ENCODE measurements at regions not wholly inside any gene's neighbourhood (a gene's known extent, or its start where the extent isn't known, plus 50 kb on each side); places are given as distances from the start of the nearest gene placed in this dataset.

DNA sequence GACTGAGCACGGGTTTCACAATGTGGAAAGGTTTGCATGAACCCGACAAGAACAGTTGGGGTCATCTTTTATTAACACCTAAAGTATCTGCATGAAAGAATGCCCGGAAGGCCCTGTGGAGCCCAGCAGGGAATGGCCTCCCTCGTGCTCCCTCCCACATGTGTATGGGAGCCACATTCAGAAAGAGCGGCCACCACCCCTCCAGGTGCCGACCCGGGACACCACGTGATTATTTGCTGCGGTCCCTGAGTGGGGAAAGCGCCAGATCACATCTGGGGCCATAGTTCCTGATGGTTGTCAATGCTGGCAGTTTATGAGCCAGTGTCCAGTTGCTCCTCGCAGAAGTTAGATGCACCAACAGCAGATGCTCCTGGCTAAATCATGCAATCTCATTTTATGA is 571.4 kb downstream of the TCERG1L start:
- ChIA-PET POLR2A (no interaction called here), CTCF (no interaction called here)
- BruUV-seq (replicated peaks), result no TSS peak

GRCh38 chr10:130740915-130741750 is 570.4 kb downstream of the TCERG1L start:
- no peaks in the 10 kb centered on the region for H3K9me3 ChIP-seq (ENCODE audit: control insufficient read depth, insufficient read depth, low read depth, low read length)
- intact Hi-C loops (cut with micrococcal nuclease; ENCODE audit: unreplicated experiment) (no loop called here), in situ Hi-C loops (cut with HindIII; ENCODE audit: low pct_unique_long_range_greater_than_20kb, low sequenced_read_pairs) (no loop called here)
- no peak overlapping the region for H3K27ac ChIP-seq (ENCODE audit: low read length)
- no TSS peak for BruUV-seq (replicated peaks)
- H3K36me3 ChIP-seq (ENCODE audit: control insufficient read depth, insufficient read depth, low read length), result no peaks in the 10 kb centered on the region
- ATAC-seq (no peak), DNase-seq (ENCODE audit: low read depth, low spot score) (no peak)
- H3K4me1 ChIP-seq (ENCODE audit: control insufficient read depth, insufficient read depth, low read length), result no peaks in the 10 kb centered on the region
- no peak for TF ChIP-seq POLR2AphosphoS5 (IDR thresholded peaks at IDR 0.05; ENCODE audit: low read depth, low read length)
- no peak for TF ChIP-seq SIN3A (IDR thresholded peaks at IDR 0.05; ENCODE audit: borderline replicate concordance, insufficient read depth, low read depth, low read length)
- TF ChIP-seq, protein P1, sequence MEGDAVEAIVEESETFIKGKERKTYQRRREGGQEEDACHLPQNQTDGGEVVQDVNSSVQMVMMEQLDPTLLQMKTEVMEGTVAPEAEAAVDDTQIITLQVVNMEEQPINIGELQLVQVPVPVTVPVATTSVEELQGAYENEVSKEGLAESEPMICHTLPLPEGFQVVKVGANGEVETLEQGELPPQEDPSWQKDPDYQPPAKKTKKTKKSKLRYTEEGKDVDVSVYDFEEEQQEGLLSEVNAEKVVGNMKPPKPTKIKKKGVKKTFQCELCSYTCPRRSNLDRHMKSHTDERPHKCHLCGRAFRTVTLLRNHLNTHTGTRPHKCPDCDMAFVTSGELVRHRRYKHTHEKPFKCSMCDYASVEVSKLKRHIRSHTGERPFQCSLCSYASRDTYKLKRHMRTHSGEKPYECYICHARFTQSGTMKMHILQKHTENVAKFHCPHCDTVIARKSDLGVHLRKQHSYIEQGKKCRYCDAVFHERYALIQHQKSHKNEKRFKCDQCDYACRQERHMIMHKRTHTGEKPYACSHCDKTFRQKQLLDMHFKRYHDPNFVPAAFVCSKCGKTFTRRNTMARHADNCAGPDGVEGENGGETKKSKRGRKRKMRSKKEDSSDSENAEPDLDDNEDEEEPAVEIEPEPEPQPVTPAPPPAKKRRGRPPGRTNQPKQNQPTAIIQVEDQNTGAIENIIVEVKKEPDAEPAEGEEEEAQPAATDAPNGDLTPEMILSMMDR (IDR thresholded peaks at IDR 0.05), result no peak
- no peak for TF ChIP-seq TCF7L2 (IDR thresholded peaks at IDR 0.05; ENCODE audit: low read depth, low read length)
- H3K27me3 ChIP-seq (ENCODE audit: control insufficient read depth, insufficient read depth, low read length), result no peaks in the 10 kb centered on the region; the same call in 1 of the 2 replicates
- no peak overlapping the region for H3K4me3 ChIP-seq (ENCODE audit: low read depth in 2 of 2, low read length in 2 of 2)
- ChIA-PET CTCF (no interaction called here), POLR2A (no interaction called here)

More for the DNA sequence above, 571.4 kb downstream of the TCERG1L start:
- DNase-seq (ENCODE audit: low read depth, low spot score) (no peak), ATAC-seq (no peak)
- Histone ChIP-seq H3K27ac (ENCODE audit: low read length) (no peak overlapping the region), H3K4me3 (ENCODE audit: low read depth in 2 of 2, low read length in 2 of 2) (no peak overlapping the region), H3K36me3 (ENCODE audit: control insufficient read depth, insufficient read depth, low read length) (no peaks in the 10 kb centered on the region), H3K4me1 (ENCODE audit: control insufficient read depth, insufficient read depth, low read length) (no peaks in the 10 kb centered on the region), H3K27me3 (ENCODE audit: control insufficient read depth, insufficient read depth, low read length) (peaks cover 2% of the 10 kb centered on the region; the same call in 1 of the 2 replicates), H3K9me3 (ENCODE audit: control insufficient read depth, insufficient read depth, low read depth, low read length) (no peaks in the 10 kb centered on the region)
- in situ Hi-C loops (cut with HindIII; ENCODE audit: low pct_unique_long_range_greater_than_20kb, low sequenced_read_pairs) (no loop called here), intact Hi-C loops (cut with micrococcal nuclease; ENCODE audit: unreplicated experiment) (no loop called here)
- TF ChIP-seq SIN3A (IDR thresholded peaks at IDR 0.05; ENCODE audit: borderline replicate concordance, insufficient read depth, low read depth, low read length), result no peak
- TF ChIP-seq TCF7L2 (IDR thresholded peaks at IDR 0.05; ENCODE audit: low read depth, low read length), result no peak

GRCh38 chr10:130741901-130742855 is 569.3 kb downstream of the TCERG1L start:
- Histone ChIP-seq H3K36me3 (ENCODE audit: control insufficient read depth, insufficient read depth, low read length) (no peaks in the 10 kb centered on the region), H3K27me3 (ENCODE audit: control insufficient read depth, insufficient read depth, low read length) (peaks cover 4% of the 10 kb centered on the region; the same call in 1 of the 2 replicates), H3K9me3 (ENCODE audit: control insufficient read depth, insufficient read depth, low read depth, low read length) (no peaks in the 10 kb centered on the region), H3K27ac (ENCODE audit: low read length) (no peak overlapping the region), H3K4me3 (ENCODE audit: low read depth in 2 of 2, low read length in 2 of 2) (no peak overlapping the region), H3K4me1 (ENCODE audit: control insufficient read depth, insufficient read depth, low read length) (no peaks in the 10 kb centered on the region)
- DNase-seq (ENCODE audit: low read depth, low spot score) (no peak), ATAC-seq (no peak)
- ChIA-PET POLR2A (no interaction called here), CTCF (no interaction called here)
- BruUV-seq (replicated peaks), result no TSS peak
- TF ChIP-seq TCF7L2 (IDR thresholded peaks at IDR 0.05; ENCODE audit: low read depth, low read length) (no peak), SIN3A (IDR thresholded peaks at IDR 0.05; ENCODE audit: borderline replicate concordance, insufficient read depth, low read depth, low read length) (no peak), POLR2AphosphoS5 (IDR thresholded peaks at IDR 0.05; ENCODE audit: low read depth, low read length) (no peak)
- TF ChIP-seq, protein P2, sequence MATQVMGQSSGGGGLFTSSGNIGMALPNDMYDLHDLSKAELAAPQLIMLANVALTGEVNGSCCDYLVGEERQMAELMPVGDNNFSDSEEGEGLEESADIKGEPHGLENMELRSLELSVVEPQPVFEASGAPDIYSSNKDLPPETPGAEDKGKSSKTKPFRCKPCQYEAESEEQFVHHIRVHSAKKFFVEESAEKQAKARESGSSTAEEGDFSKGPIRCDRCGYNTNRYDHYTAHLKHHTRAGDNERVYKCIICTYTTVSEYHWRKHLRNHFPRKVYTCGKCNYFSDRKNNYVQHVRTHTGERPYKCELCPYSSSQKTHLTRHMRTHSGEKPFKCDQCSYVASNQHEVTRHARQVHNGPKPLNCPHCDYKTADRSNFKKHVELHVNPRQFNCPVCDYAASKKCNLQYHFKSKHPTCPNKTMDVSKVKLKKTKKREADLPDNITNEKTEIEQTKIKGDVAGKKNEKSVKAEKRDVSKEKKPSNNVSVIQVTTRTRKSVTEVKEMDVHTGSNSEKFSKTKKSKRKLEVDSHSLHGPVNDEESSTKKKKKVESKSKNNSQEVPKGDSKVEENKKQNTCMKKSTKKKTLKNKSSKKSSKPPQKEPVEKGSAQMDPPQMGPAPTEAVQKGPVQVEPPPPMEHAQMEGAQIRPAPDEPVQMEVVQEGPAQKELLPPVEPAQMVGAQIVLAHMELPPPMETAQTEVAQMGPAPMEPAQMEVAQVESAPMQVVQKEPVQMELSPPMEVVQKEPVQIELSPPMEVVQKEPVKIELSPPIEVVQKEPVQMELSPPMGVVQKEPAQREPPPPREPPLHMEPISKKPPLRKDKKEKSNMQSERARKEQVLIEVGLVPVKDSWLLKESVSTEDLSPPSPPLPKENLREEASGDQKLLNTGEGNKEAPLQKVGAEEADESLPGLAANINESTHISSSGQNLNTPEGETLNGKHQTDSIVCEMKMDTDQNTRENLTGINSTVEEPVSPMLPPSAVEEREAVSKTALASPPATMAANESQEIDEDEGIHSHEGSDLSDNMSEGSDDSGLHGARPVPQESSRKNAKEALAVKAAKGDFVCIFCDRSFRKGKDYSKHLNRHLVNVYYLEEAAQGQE (IDR thresholded peaks at IDR 0.05; ENCODE audit: insufficient read depth in 1 of 2, low read depth in 2 of 2, low read length in 1 of 2), result no peak
- TF ChIP-seq, protein P1 (IDR thresholded peaks at IDR 0.05), result no peak
- intact Hi-C loops (cut with micrococcal nuclease; ENCODE audit: unreplicated experiment) (no loop called here), in situ Hi-C loops (cut with HindIII; ENCODE audit: low pct_unique_long_range_greater_than_20kb, low sequenced_read_pairs) (no loop called here)
